D721Med (cell line): ENCODE measurements at regions not wholly inside any gene's neighbourhood (a gene's known extent, or its start where the extent isn't known, plus 50 kb on each side); places are given as distances from the start of the nearest gene placed in this dataset.

Source experiments
- DNase-seq: peaks from one replicate; pipeline ENCODE4 v3.0.0; 2011; ENCODE audit warnings: low spot score; ENCODE audit not compliant: insufficient read length
- FAIRE-seq: peaks from 2 replicates; lab custom pipeline; 2011; peaks lifted over from hg19 to GRCh38; lab: Jason Lieb, UNC
- TF ChIP-seq, protein P1 (sequence below): IDR thresholded peaks from 2 replicates; pipeline ENCODE4 v1.5.1; 2012; ENCODE audit warnings: mild to moderate bottlenecking, control low read depth; ENCODE audit not compliant: insufficient read depth; ENCODE audit errors: missing control alignments

DNA sequence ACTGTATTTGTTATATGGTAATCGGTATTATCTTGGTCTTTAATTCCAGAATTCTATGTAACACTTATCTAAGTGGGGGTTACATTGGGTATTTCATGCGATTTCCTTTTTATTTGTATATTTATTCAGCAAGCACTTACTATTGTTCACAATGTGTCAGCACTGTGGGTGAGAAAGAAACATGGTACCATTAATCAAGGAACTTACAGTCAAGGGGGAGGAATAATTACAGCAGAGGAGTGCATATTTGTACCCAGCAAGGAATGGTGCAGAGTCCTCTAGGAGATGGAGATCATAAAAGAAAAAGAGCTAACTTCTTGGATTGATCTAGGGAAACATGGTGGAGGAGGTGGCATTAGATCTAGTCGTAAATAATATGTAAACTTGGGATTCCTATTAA is 117.0 kb upstream of the KCNJ16 start:
- DNase-seq: no peak
- FAIRE-seq: no peak
- TF ChIP-seq, protein P1, sequence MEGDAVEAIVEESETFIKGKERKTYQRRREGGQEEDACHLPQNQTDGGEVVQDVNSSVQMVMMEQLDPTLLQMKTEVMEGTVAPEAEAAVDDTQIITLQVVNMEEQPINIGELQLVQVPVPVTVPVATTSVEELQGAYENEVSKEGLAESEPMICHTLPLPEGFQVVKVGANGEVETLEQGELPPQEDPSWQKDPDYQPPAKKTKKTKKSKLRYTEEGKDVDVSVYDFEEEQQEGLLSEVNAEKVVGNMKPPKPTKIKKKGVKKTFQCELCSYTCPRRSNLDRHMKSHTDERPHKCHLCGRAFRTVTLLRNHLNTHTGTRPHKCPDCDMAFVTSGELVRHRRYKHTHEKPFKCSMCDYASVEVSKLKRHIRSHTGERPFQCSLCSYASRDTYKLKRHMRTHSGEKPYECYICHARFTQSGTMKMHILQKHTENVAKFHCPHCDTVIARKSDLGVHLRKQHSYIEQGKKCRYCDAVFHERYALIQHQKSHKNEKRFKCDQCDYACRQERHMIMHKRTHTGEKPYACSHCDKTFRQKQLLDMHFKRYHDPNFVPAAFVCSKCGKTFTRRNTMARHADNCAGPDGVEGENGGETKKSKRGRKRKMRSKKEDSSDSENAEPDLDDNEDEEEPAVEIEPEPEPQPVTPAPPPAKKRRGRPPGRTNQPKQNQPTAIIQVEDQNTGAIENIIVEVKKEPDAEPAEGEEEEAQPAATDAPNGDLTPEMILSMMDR: no peak

DNA sequence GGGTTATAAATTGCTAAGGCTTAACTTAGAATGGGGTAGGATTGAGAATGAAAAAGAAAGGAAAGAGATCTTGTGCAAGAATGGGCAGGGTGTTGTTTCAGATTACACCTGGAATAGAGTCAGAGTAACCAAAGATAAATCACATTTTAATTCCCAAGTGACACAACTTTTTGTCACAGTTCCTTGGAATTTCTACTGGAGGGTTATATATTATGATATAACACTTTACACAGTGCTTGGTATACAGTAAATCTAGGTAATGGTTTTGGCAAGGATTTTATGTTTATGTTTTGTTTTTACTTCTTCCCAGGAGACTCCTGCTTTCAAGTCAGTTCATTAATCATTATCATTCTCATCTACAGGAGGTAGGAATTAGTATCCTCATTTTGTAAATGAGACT is 115.7 kb upstream of the KCNJ16 start:
- no peak for FAIRE-seq
- TF ChIP-seq, protein P1: no peak
- no peak for DNase-seq

DNA sequence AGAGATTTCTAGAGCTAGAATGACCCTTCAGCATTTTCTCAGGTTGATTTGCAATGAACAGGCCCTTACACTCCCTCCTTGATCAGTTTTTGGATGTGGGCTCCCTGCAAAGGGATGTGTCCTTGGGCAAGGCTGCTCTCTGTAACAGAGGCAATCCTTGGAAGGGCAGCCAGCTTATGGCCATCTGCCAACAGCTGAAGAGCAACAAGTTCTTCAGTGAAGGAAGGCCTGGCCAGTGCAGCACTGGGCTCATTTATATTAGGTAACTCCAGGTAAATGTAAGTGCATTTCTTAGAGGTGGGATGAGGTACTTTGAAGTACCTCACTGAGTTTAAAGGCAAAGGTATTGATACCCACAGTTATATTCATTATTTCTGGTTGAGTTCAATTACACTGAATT is 114.3 kb upstream of the KCNJ16 start:
- DNase-seq (no peak), FAIRE-seq (no peak)
- TF ChIP-seq, protein P1: no peak

DNA sequence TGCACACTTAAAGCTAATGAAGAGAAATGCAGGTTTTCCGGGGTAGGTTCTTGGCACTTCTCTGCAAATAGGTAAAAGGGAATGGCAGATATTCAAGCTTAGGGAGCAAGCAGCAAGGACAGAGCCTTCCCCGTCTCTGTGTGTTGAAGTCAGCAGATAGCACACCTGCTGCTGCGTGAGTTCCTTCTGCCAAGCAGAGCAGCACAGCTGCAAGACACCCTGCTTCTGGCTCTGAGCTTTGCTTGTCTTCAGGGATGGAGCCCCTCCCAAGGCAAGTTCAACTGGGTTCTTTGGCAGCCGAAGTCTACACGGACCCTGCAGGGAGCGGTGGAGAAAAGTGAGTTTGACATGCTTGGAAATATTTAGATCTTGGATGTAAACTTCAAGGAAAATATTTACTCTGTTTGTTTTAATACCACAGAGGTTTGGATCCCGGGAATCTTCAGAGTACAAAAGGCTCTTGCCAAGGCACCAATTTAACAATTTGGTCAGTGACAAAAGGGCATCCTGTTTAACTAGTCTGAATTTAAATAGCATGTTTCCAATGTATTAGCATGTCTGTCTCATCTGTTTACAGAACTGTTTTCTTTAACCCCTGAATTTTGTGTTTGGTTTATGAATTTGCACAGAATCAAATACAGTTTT is 113.4 kb upstream of the KCNJ16 start:
- no peak for DNase-seq
- FAIRE-seq: no peak
- TF ChIP-seq, protein P1: no peak

DNA sequence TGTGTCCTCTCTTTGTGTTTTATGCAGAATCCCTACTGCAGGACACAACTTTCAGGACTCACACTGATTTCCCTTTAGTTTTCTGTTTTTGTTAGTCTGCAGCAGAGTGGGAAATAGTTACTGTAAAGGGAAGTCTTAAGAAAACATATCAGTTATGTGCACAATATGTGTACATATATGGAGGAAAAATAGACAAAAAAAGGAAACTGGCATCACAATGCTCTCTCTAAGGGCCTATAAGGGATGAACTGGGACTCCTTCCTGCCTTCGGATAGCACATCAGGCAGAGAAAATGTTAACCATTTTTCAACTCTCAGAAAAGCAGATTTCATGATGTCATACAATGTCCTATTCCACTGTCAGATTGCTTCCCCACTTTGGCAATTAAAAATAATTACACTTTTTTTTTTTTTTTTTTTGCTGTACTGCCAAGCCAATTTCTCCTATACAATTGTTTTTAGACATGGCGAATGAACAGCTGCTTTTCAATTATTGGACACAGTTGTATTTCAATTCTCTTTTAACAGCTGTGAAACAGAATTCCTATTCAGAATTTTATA is 112.5 kb upstream of the KCNJ16 start:
- TF ChIP-seq, protein P1: no peak
- DNase-seq (no peak), FAIRE-seq (no peak)

DNA sequence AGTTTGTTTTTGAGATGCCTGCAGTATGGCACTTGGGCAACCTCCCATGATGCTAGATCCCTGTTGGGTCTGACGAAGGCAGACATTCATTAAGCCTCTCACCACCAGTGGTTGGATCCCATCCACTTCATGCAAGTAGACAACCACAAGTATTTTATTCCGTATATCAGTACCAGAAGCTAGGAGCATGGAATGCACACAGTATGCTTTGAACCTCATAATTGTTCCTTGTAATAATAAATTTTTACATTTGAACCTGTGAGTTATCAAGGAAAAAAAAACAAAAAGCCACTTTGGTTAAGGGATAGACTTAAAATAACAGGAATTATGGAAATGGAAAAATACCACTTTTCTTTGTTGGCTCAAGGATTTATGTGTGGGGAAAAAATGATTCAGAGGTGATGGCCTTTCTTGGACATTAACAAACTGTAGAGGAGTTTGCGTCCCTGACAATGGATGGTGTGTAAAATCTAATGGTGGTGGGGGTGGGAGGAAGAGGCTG is 107.1 kb upstream of the KCNJ16 start:
- TF ChIP-seq, protein P1: no peak
- no peak for FAIRE-seq
- DNase-seq: no peak

DNA sequence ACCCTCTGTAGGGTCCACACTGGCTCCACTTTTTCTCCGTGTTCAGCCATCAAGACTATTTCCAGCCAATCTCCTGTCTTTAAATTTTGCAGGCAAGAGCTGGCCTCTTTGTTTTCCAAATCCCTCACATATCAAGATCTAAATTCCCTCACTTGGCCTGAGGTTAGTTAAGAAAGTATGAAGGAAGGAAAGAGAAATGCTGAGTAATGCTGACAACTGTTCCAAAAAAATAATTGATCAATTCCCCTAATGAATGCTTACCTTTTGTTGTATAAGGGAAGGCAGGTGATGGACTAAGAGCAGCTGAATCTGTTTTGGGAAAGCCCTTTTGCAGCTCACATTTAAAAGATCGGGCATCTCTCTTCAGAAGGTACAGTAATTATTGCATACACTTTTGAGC is 105.1 kb upstream of the KCNJ16 start:
- TF ChIP-seq, protein P1: no peak
- FAIRE-seq (no peak), DNase-seq (no peak)
